K562 (cell line): ENCODE measurements at regions not wholly inside any gene's neighbourhood (a gene's known extent, or its start where the extent isn't known, plus 50 kb on each side); places are given as distances from the start of the nearest gene placed in this dataset.

Source experiments
- ATAC-seq: fragments of 200-7000 bp; cut with Tn5 transposase; 3 replicates; pipeline ENCODE4 v1.9.1; 2020; ENCODE audit warnings: moderate library complexity
- BruUV-seq: library from RNA; stranded (reverse); fragments of 400-500 nt; replicated peaks from 2 replicates; lab custom pipeline; 2021; lab: Mats Ljungman, UMichigan
- CTCF ChIA-PET: fragments of 300-600 bp; formaldehyde crosslinking; extraction: SDS; loops from one replicate; lab custom pipeline; 2021; ENCODE audit warnings: low intra/inter-chr PET ratio; lab: Yijun Ruan, JAX
- POLR2A ChIA-PET: fragments of 300-600, 350-650 bp; sonication (Branson Sonifier 250); formaldehyde crosslinking; extraction: SDS; loops from one replicate; lab custom pipeline; 2021; ENCODE audit warnings: antibody characterized with exemption, inconsistent platforms; lab: Yijun Ruan, JAX
- DNase-seq, 4 experiments: peaks; one replicate each; pipeline versions ENCODE4 v3.0.0 to v3.0.0-alpha.2; 2011 to 2018; ENCODE audit warnings: low spot score in 3 of 4, mixed read lengths in 3 of 4; ENCODE audit errors: extremely low read depth in 1 of 4
- FAIRE-seq: peaks from 2 replicates; lab custom pipeline; 2011; peaks lifted over from hg19 to GRCh38; lab: Jason Lieb, UNC
- H2AFZ ChIP-seq: 2 replicates; pipeline ENCODE4 v1.6.0; 2011; ENCODE audit warnings: low read depth, low read length, control low read depth, inconsistent platforms
- H3K27ac ChIP-seq: fragments of 200-600 bp; 3 replicates; pipeline ENCODE4 v1.8.0; 2011; ENCODE audit warnings: low read depth, mild to moderate bottlenecking, control low read depth, inconsistent platforms, low read length, moderate library complexity, mixed read lengths; ENCODE audit errors: extremely low read depth
- H3K27me3 ChIP-seq, 2 experiments: fragments of 300-600 bp in 1 of 2; 2 replicates in 1 of 2; 3 replicates in 1 of 2; pipeline versions ENCODE4 v1.6.0 to v1.8.0; 2011; ENCODE audit warnings: inconsistent platforms in 2 of 2, low read length in 2 of 2, mild to moderate bottlenecking in 1 of 2, mixed read lengths in 1 of 2, moderate library complexity in 1 of 2; ENCODE audit not compliant: control insufficient read depth in 2 of 2, insufficient read depth in 2 of 2
- H3K36me3 ChIP-seq: fragments of 300-600 bp; 3 replicates; pipeline ENCODE4 v1.8.0; 2011; ENCODE audit warnings: mild to moderate bottlenecking, low read length, inconsistent platforms; ENCODE audit not compliant: control insufficient read depth, insufficient read depth
- H3K4me1 ChIP-seq, 2 experiments: fragments of 200-600 bp in 1 of 2; replicated peaks in 1 of 2; 2 replicates in 1 of 2; 3 replicates in 1 of 2; pipeline versions ENCODE4 v1.5.1 to v1.8.0; 2011; ENCODE audit warnings: inconsistent platforms in 2 of 2, low read length in 2 of 2, mild to moderate bottlenecking in 1 of 2, mixed read lengths in 1 of 2, moderate library complexity in 1 of 2; ENCODE audit not compliant: control insufficient read depth in 2 of 2, insufficient read depth in 2 of 2
- H3K4me2 ChIP-seq: 2 replicates; pipeline ENCODE4 v1.6.1; 2011; ENCODE audit warnings: low read length, control low read depth, inconsistent platforms, mixed read lengths; ENCODE audit not compliant: insufficient read depth
- H3K4me3 ChIP-seq: fragments of 200-600 bp; sonication (generic), shearing (Covaris generic); 2 replicates; pipeline ENCODE4 v1.5.1; 2016; ENCODE audit warnings: control low read depth, inconsistent platforms
- H3K79me2 ChIP-seq: fragments of 200-600 bp; 3 replicates; pipeline ENCODE4 v1.8.0; 2011; ENCODE audit warnings: low read length, inconsistent platforms; ENCODE audit not compliant: control insufficient read depth, insufficient read depth
- H3K9ac ChIP-seq, 2 experiments: 2 replicates each; pipeline versions ENCODE4 v1.6.0 to v1.6.1; 2011; ENCODE audit warnings: low read depth in 2 of 2, low read length in 2 of 2, control low read depth in 1 of 2, inconsistent platforms in 1 of 2, mild to moderate bottlenecking in 1 of 2, mixed read lengths in 1 of 2; ENCODE audit not compliant: insufficient read depth in 1 of 2
- H3K9me1 ChIP-seq: one replicate; pipeline ENCODE4 v1.6.0; 2011; ENCODE audit warnings: inconsistent platforms, mild to moderate bottlenecking, low read length, moderate library complexity; ENCODE audit not compliant: control insufficient read depth, insufficient read depth
- H3K9me3 ChIP-seq: replicated peaks from 2 replicates; pipeline ENCODE4 v1.5.1; 2011; ENCODE audit warnings: low read depth, low read length, inconsistent platforms; ENCODE audit not compliant: control insufficient read depth, insufficient read depth
- H4K20me1 ChIP-seq: replicated peaks from 2 replicates; pipeline ENCODE4 v1.6.1; 2011; ENCODE audit warnings: low read length, inconsistent platforms, mixed read lengths; ENCODE audit not compliant: control insufficient read depth, insufficient read depth
- AFF1 ChIP-seq, 2 experiments: fragments of 450-650 bp; IDR thresholded peaks; 2 replicates each; pipeline ENCODE4 v1.6.1; 2018; ENCODE audit warnings: mild to moderate bottlenecking in 2 of 2, low read depth in 1 of 2; ENCODE audit not compliant: partially characterized antibody in 2 of 2
- BDP1 ChIP-seq: IDR thresholded peaks from 3 replicates; pipeline ENCODE4 v1.6.1; 2011; ENCODE audit not compliant: insufficient read length, insufficient read depth
- BRCA1 ChIP-seq, 2 experiments: fragments of 450-650 bp in 1 of 2; sonication (generic) in 1 of 2; formaldehyde crosslinking in 1 of 2; IDR thresholded peaks; 2 replicates each; pipeline versions ENCODE4 v1.5.0 to v1.6.1; 2017 to 2020; ENCODE audit warnings: mild to moderate bottlenecking in 1 of 2, missing genetic modification reagents in 1 of 2
- CTCF ChIP-seq, 3 experiments: IDR thresholded peaks in 2 of 3; conservative IDR thresholded peaks in 1 of 3; 2 replicates each; pipeline ENCODE4 v1.5.1; 2011 to 2012; ENCODE audit warnings: low read length in 3 of 3, mild to moderate bottlenecking in 3 of 3, control low read depth in 2 of 3, improper control_type of control experiment in 1 of 3, inconsistent platforms in 1 of 3, low read depth in 1 of 3, mixed read lengths in 1 of 3, moderate library complexity in 1 of 3; ENCODE audit not compliant: insufficient read depth in 2 of 3
- ELF4 ChIP-seq: fragments of 450-650 bp; formaldehyde crosslinking; IDR thresholded peaks from 2 replicates; pipeline ENCODE4 v1.4.0; 2022; ENCODE audit warnings: missing genetic modification characterization
- ETS2 ChIP-seq: IDR thresholded peaks from 2 replicates; pipeline ENCODE4 v1.6.1; 2016; ENCODE audit warnings: borderline replicate concordance, missing genetic modification characterization, mild to moderate bottlenecking, moderate library complexity, missing compliant biosample characterization; ENCODE audit not compliant: poor library complexity, severe bottlenecking
- MYC ChIP-seq, 2 experiments: fragments of 250-450 bp in 1 of 2; sonication (Bioruptor Pico) in 1 of 2; IDR thresholded peaks; 2 replicates each; pipeline versions ENCODE4 v1.5.1 to v1.6.1; 2012 to 2021; ENCODE audit warnings: low read depth in 2 of 2, borderline replicate concordance in 1 of 2, improper control_type of control experiment in 1 of 2, low read length in 1 of 2, mild to moderate bottlenecking in 1 of 2, moderate library complexity in 1 of 2
- MYNN ChIP-seq, 2 experiments: sonication (generic); formaldehyde crosslinking in 1 of 2; IDR thresholded peaks; 2 replicates each; pipeline versions ENCODE4 v1.5.0 to v1.6.1; 2016 to 2020; ENCODE audit warnings: antibody characterized with exemption in 1 of 2, missing genetic modification reagents in 1 of 2
- NCOA1 ChIP-seq: fragments of 450-650 bp; IDR thresholded peaks from 2 replicates; pipeline ENCODE4 v1.6.1; 2016; ENCODE audit warnings: low read depth
- PHF8 ChIP-seq: fragments of 200-600 bp; sonication (generic); IDR thresholded peaks from 2 replicates; pipeline ENCODE4 v1.6.1; 2012; ENCODE audit warnings: mixed run types, mild to moderate bottlenecking, inconsistent platforms, low read length, moderate library complexity, borderline replicate concordance
- RHOXF2B ChIP-seq: fragments of 250-450 bp; sonication (Bioruptor Pico); conservative IDR thresholded peaks from 2 replicates; pipeline ENCODE4 v1.5.1; 2021
- SIN3B ChIP-seq: fragments of 450-650 bp; IDR thresholded peaks from 2 replicates; pipeline ENCODE4 v1.6.1; 2017; ENCODE audit warnings: low read depth, mild to moderate bottlenecking, moderate library complexity
- SMARCB1 ChIP-seq: IDR thresholded peaks from 2 replicates; pipeline ENCODE4 v1.6.1; 2011; ENCODE audit warnings: improper control_type of control experiment, low read depth; ENCODE audit not compliant: insufficient read length
- SRSF1 ChIP-seq: fragments of 200-400 bp; formaldehyde crosslinking; IDR thresholded peaks from 2 replicates; pipeline ENCODE4 v1.6.1; 2017; ENCODE audit warnings: mild to moderate bottlenecking, low read depth, low read length, moderate library complexity
- ZNF655 ChIP-seq: fragments of 250-450 bp; sonication (Bioruptor Pico); IDR thresholded peaks from 2 replicates; pipeline ENCODE4 v1.5.0; 2021
- WGBS: fragments of 100-300 bp; shearing (Covaris generic); methylation state at CpG from one replicate; pipeline ENCODE4 v1.1.6; 2016; ENCODE audit warnings: low coverage, mixed read lengths; ENCODE audit not compliant: insufficient coverage; ENCODE audit errors: missing lambda C conversion rate; 5-methylcytosine and 5-hydroxymethylcytosine counted together
- in situ Hi-C: fragments of 300-500 bp; cut with MboI; formaldehyde crosslinking; loops from 4 replicates; pipeline ENCODE4 v1.15.0; 2018; ENCODE audit warnings: inconsistent platforms, mixed read lengths
- intact Hi-C: fragments of 100-400 bp; cut with micrococcal nuclease; formaldehyde crosslinking; loops from 2 replicates; pipeline ENCODE4 v1.14.2; 2022

- Histone ChIP-seq H3K79me2 (no peaks in the 10 kb centered on the region), H2AFZ (no peak overlapping the region), H3K36me3 (no peaks in the 10 kb centered on the region), H3K9me3 (0 out of 2 replicates have a peak, but pooled peaks cover 1% of the 10 kb centered on the region), H3K9me1 (no peaks in the 10 kb centered on the region), H3K27ac (no peak overlapping the region), H4K20me1 (no peaks in the 10 kb centered on the region), H3K4me1 (no peaks in the 10 kb centered on the region), H3K27me3 (no peaks in the 10 kb centered on the region), H3K4me2 (no peak overlapping the region), H3K9ac (no peak overlapping the region), H3K4me3 (no peak overlapping the region)
- in situ Hi-C loops (no loop called here), intact Hi-C loops (no loop called here)
- no peak for FAIRE-seq
- CTCF ChIA-PET: no interaction called here
- no peak for DNase-seq
- BruUV-seq: no TSS peak
- WGBS: 0% methylated on average over 2 of the region's 2 CpGs
- TF ChIP-seq SRSF1 (no peak), PHF8 (no peak), SMARCB1 (no peak), BDP1 (no peak), SIN3B (no peak), RHOXF2B (CRISPR knock-in tag) (no peak), AFF1 (IDR thresholded peaks at IDR 0.05; ENCODE audit: low read depth in 1 of 2, partially characterized antibody in 2 of 2) (no peak), MYC (IDR thresholded peaks at IDR 0.05; ENCODE audit: low read depth, low read length) (no peak), MYC (CRISPR knock-in tag; IDR thresholded peaks at IDR 0.05; ENCODE audit: borderline replicate concordance, low read depth) (no peak), ZNF655 (no peak), ETS2 (tag) (no peak), CTCF (IDR thresholded peaks at IDR 0.05 in 2 of 3, conservative IDR thresholded peaks at IDR 0.05 in 1 of 3; ENCODE audit: insufficient read depth in 2 of 3, low read depth in 1 of 3, low read length in 3 of 3) (no peak), ELF4 (CRISPR knock-in tag) (no peak), MYNN (IDR thresholded peaks at IDR 0.05) (no peak), MYNN (CRISPR knock-in tag; IDR thresholded peaks at IDR 0.05) (no peak), BRCA1 (IDR thresholded peaks at IDR 0.05) (no peak), BRCA1 (CRISPR knock-in tag; IDR thresholded peaks at IDR 0.05) (no peak), NCOA1 (no peak)
- POLR2A ChIA-PET: no interaction called here
- no peak for ATAC-seq
Observed at GRCh38 chr11:128251140-128251539, 336.2 kb downstream of the ETS1 start.
